ENCODE measurements at regions not wholly inside any gene's neighbourhood (a gene's known extent, or its start where the extent isn't known, plus 50 kb on each side); places are given as distances from the start of the nearest gene placed in this dataset.
"Not testable (repeated sequence)": the region's sequence is repeated elsewhere in the genome, so short reads cannot be mapped to it uniquely, and the experiment has no call there.

DNA sequence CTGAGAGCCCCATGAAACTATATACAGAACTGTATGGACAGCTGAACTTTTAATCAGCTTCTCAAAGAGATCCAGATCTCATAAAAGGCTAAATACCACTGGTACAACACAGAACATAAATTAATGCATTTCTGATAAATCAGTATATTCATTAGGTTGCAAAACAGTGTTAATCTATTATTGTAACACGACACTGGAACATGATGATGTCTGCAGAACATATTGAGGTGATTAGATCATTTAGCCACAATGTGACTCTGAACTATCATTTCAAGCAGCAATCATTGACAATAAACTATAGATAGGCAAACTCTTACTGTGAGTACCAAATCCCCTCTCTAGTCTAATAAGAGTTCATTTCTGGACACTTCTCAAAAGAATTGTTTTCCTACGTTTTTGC, 50.3 kb downstream of the GASK1B start:
- no peak for DNase-seq

GRCh38 chr4:158121161-158121579, 51.7 kb downstream of the GASK1B start:
- no peak for DNase-seq

GRCh38 chr4:158120645-158121151, 52.1 kb downstream of the GASK1B start:
- not testable (repeated sequence) for DNase-seq

DNA sequence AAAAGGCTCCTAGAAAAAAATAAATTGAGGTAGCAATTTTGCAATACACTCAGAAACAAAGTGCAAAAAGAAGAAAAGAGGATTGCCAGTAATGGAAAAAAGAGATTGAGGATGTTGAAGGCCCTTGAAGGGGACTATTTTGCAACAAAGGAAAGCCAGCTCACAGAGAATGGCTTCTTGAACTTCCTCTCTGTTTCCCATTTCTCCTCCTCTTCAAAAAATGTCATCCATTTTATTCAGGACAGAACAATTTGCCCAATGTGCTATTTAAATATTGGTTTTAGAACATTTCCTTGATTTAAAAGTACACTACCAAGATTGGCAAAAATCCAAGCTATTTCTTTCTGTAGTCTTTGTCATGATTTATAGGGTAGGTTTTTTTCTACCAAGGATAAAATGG, 60.2 kb downstream of the GASK1B start:
- DNase-seq: peak; percentile 51

DNA sequence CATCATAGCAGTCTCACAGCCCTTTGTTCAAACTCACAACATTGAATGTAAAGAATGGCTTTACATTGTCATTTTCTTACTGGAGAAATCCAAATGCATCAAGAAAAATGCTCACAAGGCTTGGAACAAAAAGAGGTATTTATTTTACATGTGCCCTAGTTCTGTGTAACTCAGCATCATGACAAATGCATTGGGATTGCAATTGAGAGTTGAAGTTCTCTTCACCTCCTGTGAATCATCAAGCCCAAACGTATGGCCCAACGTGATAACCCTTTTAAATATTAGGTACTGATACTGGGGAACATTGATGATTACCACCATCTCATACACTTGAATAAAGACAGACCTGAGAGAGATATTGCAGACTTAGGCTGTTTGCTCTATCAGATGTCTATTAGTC, 61.6 kb downstream of the GASK1B start:
- DNase-seq: no peak

DNA sequence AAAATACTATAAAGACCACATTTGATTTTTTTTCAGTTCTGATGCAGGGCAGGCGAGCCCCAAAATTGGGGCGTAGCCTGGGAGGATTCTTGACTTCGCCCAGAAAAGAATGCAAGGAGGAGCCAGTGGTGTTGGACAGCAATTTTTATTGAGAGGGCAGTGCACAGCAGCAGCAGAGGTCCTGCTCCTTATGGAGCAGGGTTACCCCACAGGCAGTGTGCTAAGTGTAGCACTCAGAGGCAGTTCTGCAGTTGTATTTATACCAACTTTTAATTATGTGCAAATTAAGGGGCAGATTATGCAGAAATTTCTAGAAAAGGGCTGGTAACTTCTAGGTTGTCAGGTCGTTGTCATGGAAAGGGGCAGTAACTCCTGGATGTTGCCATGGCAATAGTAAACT, 69.9 kb downstream of the GASK1B start:
- no peak for DNase-seq

GRCh38 chr4:158099686-158100085, 73.1 kb downstream of the GASK1B start:
- no peak for DNase-seq

DNA sequence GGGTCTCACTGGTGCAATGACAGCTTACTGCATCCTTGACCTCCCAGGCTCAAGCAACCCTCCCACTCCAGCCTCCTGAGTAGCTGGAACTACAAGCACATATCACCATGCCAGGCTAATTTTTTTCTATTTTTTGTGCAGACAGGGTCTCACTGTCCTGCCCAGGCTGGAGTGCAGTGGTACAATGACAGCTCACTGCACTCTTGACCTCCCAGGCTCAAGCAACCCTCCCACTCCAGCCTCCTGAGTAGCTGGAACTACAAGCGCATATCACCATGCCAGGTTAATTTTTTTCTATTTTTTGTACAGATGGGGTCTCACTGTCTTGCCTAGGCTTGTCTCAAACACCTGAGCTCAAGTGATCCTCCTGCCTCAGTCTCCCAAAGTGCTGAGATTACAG, 74.0 kb downstream of the GASK1B start:
- no peak for DNase-seq

GRCh38 chr4:158094413-158095134, 78.3 kb downstream of the GASK1B start:
- peak; percentile 26 for DNase-seq

DNA sequence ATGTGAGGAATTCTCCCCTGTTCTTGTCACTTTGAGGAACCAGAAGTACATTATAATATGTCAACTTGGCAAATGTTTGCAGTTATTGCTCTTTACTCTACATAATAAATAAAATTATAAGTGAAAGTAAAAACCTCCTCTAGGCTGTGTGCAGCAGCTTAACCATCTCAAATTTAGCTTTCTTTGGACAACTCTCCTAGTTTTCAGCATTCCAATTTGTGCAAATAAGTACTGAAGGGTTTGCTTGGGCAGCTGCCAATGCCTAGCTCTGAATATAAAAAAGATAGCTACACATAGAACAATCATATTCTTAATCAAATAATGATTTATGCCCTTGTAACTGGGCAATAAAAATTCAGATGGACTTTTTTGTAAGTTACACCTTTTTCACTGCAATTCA, 82.5 kb downstream of the GASK1B start:
- DNase-seq: no peak

- DNase-seq: not testable (repeated sequence)
Measured at GRCh38 chr4:158089897-158090296, 82.9 kb downstream of the GASK1B start.

DNA sequence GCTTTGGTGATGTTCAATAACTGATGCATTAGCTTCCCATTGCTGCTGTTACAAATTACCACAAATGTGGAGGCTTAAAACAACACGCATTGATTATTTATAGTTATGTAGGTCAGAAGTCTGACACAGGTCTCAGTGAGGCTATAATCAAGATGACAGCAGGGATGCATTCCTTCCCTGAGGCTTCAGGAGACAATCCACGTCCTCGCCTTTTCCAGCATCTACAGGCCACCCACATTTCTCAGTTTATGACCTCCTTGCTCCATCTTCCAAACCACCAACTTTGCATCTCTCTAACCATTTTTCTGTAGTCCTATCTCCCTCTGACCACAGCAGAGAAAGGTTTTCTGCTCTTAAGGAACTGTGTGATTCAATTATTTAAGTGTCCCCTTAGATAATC, 92.5 kb downstream of the GASK1B start:
- DNase-seq: no peak

DNA sequence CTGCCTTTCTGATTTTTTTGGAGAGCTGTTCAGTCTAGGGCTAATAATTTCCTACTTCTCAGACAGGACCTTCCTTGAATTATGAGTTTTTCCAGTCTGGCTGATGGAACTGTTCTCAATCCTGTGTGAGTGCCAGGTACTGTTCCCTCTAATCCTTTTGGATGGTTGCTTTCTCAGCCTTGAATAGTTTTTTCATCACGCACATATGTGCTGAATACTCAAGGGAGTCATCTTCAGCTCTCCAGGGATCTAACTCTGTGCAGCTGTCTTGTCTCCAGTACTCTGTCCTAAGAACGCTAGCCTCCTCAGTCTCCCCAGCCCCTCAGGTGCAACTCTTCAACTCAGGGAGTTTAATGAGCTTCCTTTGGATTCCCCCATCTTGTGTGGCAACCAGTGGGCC, 93.2 kb downstream of the GASK1B start:
- DNase-seq: peak; percentile 11

GRCh38 chr4:158077835-158078234, 95.0 kb downstream of the GASK1B start:
- no peak for DNase-seq

DNA sequence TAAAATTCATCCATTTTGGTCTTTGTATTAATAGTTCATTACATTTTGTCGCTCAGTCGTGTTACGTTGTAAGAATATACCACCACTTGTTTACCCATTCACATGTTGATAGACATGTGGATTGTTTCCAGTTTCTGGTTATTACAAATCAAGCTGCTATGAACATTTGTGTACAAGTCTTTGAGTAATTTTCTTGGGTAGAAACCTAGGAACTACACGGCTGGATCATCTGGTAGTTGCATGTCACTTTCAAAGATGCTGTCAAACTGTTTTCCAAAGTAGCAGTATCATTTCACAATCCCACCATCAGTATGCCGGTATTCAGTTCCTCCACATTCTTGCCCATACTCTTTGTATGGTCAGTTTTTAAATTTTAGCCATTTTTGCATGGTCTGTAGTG, 98.0 kb downstream of the GASK1B start:
- DNase-seq: no peak

DNA sequence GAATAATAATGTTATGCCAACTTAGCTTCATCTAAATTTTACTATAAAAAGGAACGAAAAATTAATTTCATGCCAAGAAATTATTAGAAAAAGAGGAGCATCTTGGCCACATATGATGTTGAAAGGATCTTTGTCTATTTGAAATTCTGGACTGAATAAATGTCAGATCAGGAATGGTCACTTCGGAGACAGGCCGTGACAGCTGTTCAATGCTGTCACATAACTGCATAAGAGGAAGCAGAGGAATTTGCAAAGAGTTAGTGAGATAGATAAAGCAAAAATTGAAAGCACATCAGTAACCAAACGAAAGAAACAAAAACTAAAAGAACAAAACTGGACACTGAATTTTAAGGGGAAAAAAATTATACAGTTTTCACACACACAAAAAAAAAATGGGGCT, 100.9 kb downstream of the GASK1B start:
- DNase-seq: no peak

- peak; percentile 12 for DNase-seq
Measured at GRCh38 chr4:158068068-158068467, 104.8 kb downstream of the GASK1B start.

GRCh38 chr4:158067646-158068045, 105.2 kb downstream of the GASK1B start:
- DNase-seq: no peak

DNA sequence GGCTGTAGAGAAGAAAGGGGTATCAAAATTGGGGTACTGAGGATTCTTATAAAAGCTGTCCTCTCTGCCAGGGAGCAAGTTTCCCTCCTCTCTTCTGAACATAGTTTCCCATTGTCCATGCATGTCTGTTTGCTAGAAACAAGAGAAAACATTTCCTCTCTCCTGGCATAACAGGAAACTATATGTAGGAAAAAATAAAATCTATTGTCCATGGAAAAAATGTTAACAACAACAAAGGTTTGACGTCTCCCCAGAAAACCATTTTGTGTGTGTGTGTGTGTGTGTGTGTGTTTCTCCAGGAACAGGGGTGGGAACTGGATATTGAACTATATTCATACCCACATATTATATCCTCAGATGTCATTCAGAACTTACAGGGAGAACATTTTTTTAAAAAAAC, 107.2 kb downstream of the GASK1B start:
- DNase-seq: peak; percentile 89

- peak; percentile 61 for DNase-seq
Measured at GRCh38 chr4:158065176-158065575, 107.6 kb downstream of the GASK1B start.

DNA sequence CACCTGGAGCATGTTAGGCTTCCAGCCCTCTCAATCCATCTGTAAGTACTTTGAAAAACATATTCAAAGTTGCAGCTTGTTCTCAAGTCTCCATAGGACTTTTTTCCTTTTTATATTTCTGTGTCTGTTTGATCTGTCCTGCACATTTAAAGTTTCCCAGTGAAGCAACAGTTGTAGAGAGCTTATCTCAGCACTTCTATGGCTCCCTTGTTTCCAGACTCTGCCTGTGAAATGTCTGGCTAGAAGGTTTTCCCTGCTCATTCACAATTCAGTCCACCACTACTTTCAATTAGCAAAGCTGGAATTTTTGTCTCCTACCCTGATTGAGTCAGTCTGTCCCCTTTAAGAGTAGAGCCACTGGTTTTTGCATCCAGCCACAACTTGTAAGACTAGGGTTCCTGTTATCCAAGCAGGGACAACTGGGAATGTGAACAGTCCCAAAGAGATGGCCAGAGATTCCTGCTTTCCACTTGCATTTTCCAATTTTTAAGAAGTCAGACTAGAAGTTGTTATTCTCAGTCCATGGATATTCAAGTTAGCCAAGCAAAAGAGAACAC, 116.1 kb downstream of the GASK1B start:
- DNase-seq: no peak

DNA sequence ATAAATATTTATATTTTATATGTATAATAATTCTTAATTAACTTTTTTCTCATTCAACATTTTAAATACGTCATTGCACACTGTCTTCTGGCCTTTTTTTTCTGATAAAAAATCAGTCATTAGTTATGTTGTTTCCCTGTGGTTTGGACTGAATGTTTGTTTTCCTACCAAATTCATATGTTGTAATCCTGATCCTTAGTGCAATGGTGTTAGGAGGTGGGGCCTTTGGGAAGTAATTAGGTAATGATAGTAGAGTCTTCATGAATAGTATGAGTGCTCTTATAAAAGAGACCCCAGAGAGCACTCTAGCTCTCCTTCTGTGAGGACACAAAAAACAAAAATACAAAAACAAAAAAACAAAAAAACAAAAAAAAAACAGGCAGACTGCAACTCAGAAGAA, 117.2 kb downstream of the GASK1B start:
- no peak for DNase-seq

DNA sequence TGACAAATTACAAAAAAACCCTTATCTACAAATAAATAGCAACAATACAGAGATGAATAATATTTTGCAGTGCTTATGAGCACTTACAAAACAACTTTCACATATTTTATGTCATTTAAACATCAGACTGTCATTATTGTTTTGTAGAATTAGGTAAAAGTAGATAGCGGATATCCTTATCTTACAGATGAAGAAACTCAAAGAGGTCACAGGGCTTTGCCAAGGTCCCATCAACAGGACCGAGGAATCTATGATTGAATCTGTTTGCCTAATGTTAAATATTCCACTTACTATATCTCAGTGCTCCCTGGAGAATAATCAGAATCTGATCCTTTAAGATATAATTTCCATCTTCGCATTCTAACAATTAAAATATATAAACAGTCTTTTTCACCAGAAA, 119.0 kb downstream of the GASK1B start:
- DNase-seq: no peak

GRCh38 chr4:158053086-158053485, 119.7 kb downstream of the GASK1B start:
- no peak for DNase-seq
